ENCODE measurements at regions not wholly inside any gene's neighbourhood (a gene's known extent, or its start where the extent isn't known, plus 50 kb on each side); places are given as distances from the start of the nearest gene placed in this dataset.
A peak's percentile ranks its signal among the peaks of the same experiment; 100 is the strongest.

- no peak overlapping the region for H3K4me3 ChIP-seq (ENCODE audit: low read depth, low read length)
- TF ChIP-seq, protein P1, sequence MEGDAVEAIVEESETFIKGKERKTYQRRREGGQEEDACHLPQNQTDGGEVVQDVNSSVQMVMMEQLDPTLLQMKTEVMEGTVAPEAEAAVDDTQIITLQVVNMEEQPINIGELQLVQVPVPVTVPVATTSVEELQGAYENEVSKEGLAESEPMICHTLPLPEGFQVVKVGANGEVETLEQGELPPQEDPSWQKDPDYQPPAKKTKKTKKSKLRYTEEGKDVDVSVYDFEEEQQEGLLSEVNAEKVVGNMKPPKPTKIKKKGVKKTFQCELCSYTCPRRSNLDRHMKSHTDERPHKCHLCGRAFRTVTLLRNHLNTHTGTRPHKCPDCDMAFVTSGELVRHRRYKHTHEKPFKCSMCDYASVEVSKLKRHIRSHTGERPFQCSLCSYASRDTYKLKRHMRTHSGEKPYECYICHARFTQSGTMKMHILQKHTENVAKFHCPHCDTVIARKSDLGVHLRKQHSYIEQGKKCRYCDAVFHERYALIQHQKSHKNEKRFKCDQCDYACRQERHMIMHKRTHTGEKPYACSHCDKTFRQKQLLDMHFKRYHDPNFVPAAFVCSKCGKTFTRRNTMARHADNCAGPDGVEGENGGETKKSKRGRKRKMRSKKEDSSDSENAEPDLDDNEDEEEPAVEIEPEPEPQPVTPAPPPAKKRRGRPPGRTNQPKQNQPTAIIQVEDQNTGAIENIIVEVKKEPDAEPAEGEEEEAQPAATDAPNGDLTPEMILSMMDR (IDR thresholded peaks at IDR 0.05; ENCODE audit: insufficient read depth, low read depth, low read length) = no peak
- peak; percentile 99 for DNase-seq (ENCODE audit: low read depth)
Observed at GRCh38 chr5:67301285-67301903, 104.8 kb upstream of the CD180 start.

DNA sequence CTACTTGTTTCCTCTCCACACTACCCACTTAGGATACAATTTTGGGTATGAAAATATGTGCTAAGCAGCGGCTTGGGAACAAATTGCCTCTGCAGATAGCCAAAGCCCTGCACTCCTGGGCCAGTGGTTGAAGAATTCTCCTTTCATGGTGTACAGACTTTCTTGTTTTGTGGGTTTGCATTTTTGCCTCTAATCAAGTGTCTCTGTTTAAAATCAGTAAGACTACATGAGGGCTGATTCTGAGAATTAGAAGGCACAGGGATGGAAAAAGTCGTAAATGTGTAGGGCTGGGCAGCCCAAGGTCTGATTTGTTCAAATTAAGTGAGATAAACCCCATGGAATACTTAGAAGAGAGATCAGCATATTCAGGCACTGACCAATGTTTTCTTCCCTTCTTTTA, 103.7 kb upstream of the CD180 start:
- TF ChIP-seq, protein P1 (IDR thresholded peaks at IDR 0.05; ENCODE audit: insufficient read depth, low read depth, low read length) = no peak
- peak; percentile 72 for DNase-seq (ENCODE audit: low read depth)

GRCh38 chr5:67299231-67299735, 102.7 kb upstream of the CD180 start:
- DNase-seq (ENCODE audit: low read depth) = peak; percentile 51
- H3K4me3 ChIP-seq (ENCODE audit: low read depth, low read length) = no peak overlapping the region
- TF ChIP-seq, protein P1 (IDR thresholded peaks at IDR 0.05; ENCODE audit: insufficient read depth, low read depth, low read length) = no peak

More for the DNA sequence above, 103.7 kb upstream of the CD180 start:
- H3K4me3 ChIP-seq (ENCODE audit: low read depth, low read length) = no peak overlapping the region

GRCh38 chr5:67297802-67298532, 101.4 kb upstream of the CD180 start:
- H3K4me3 ChIP-seq (ENCODE audit: low read depth, low read length) = no peak overlapping the region
- TF ChIP-seq, protein P1 (IDR thresholded peaks at IDR 0.05; ENCODE audit: insufficient read depth, low read depth, low read length) = no peak
- DNase-seq (ENCODE audit: low read depth) = no peak

GRCh38 chr5:67297376-67297775, 100.8 kb upstream of the CD180 start:
- DNase-seq (ENCODE audit: low read depth) = no peak
- TF ChIP-seq, protein P1 (IDR thresholded peaks at IDR 0.05; ENCODE audit: insufficient read depth, low read depth, low read length) = no peak
- no peak overlapping the region for H3K4me3 ChIP-seq (ENCODE audit: low read depth, low read length)

GRCh38 chr5:67294266-67294938, 97.8 kb upstream of the CD180 start:
- TF ChIP-seq, protein P1 (IDR thresholded peaks at IDR 0.05; ENCODE audit: insufficient read depth, low read depth, low read length) = no peak
- no peak overlapping the region for H3K4me3 ChIP-seq (ENCODE audit: low read depth, low read length)
- no peak for DNase-seq (ENCODE audit: low read depth)
